Posterior vena cava (tissue), 2 donors: ENCODE measurements at regions not wholly inside any gene's neighbourhood (a gene's known extent, or its start where the extent isn't known, plus 50 kb on each side); places are given as distances from the start of the nearest gene placed in this dataset.
"Not testable (repeated sequence)": the region's sequence is repeated elsewhere in the genome, so short reads cannot be mapped to it uniquely, and the experiment has no call there.

Experiments
- DNase-seq: peaks from one replicate; pipeline ENCODE4 v3.0.0-alpha.2; 2020; ENCODE audit warnings: low spot score
- intact Hi-C, 2 donors: fragments of 100-400 bp; cut with DNase I; formaldehyde crosslinking; loops; one replicate each; pipeline versions ENCODE4 v1.14.1 to v1.14.2; 2022 to 2023
- donor health status: DM: yes; HTN: yes; CAD: no.
- donor health status: DM: yes; HTN: yes; CAD: no.

DNA sequence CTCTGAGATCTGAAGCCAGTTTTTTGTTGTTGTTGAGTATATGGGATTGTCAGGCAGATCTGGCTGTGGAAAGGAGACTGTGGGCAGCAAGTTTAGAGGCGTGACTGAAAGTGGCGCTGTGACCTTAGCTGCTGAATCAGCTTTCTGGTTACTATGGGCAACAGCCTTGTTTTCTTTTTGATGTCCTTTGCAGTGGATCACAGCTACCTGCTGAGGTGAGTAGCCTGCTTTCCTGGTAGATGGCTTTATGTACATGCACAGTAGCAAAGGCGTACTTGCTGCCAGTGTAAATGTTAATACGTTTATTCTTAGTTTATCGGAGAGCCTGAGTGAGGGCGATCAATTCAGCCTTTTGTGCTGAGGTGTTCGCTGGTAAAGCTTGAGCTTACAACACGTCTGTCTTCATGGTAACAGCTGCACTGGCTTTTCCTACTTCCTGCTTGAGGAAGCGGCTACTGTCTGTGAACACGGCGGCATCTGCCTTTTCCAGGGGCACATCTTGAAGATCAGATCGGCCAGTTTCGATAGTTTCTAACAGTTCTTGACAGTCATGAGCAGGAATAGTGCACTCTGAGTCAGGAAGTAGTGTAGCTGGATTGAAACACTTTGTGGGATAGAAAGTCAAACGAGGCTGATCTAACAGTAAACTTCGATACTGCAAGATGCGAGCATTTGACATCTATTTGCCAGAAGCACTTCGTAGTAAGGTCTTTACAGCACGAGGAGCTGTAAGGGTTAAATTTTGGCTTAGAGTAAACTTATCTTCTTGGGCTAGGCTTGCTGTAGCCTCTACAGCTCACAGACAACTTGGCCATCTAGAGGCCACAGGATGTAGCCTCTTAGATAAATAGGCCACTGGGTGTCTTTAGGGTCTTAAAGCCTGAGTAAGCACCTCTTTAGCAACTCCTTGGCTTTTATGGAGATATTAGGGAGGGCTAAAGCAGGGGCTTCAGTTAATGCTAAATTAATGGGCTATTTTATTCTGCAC lies 161.1 kb upstream of the FRG2C start:
- DNase-seq, intact Hi-C loops: not testable (repeated sequence)

DNA sequence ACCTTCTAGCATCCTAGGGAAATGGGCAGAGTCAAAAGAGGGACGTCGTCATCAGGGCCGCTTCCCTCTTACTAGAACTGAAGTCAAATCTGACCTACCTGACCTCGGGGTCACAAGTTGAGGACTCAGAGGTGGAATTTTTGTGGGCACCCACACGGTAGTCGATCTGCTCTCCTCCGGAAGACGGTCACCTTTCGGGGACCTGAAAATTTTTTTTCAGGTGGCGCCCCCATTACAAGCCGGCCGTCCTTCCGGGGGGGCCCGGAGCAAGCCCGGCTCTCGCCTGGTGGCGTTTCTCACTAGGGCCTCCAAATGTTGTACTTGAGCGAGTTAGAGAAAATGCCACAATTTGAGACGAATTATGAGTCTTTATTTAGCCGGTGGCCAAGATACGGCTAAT lies 157.5 kb upstream of the FRG2C start:
- intact Hi-C loops = no loop called here

DNA sequence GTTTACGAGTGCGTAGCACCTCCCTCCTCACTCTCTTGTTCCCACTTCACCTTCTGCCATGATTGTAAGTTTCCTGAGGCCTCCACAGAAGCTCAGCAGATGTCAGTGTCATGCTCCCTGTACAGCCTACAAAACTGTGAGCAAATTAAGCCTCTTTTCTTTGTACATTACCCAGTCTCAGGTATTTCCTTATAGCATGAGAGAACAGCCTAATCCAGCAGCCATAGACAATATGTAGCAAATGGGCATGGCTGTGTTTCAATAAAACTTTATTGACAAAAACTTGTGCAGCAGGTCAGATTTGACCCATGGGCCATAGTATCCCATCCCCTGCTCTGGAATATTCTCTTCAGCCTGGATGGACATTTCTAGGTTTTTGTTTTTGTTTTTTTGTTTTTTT lies 156.2 kb upstream of the FRG2C start:
- intact Hi-C loops, DNase-seq: not testable (repeated sequence)

More for the DNA sequence above, 157.5 kb upstream of the FRG2C start:
- no peak for DNase-seq

- intact Hi-C loops, DNase-seq: not testable (repeated sequence)
Observed at GRCh38 chr3:75527657-75528056, 136.5 kb upstream of the FRG2C start.

DNA sequence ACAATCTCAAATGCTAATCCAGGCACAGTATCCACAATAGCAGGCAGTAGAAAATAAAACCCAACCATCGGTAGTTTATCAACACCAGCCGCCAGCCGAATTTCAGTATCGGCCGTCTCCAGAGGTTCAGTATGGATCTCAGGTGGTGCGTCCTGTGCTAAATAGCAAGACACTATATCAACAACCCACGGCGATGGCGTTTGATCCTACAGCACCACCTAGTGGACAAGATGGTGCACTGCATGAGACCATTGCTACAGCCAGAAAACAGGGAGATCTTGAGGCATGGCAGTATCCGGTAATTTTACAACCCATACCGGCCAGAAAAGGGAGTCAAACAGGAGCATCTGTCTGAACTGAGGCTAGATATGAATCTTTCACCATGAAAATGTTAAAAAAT lies 112.0 kb upstream of the FRG2C start:
- DNase-seq, intact Hi-C loops: not testable (repeated sequence)

GRCh38 chr3:75564427-75564826 lies 99.7 kb upstream of the FRG2C start:
- DNase-seq, intact Hi-C loops: not testable (repeated sequence)

DNA sequence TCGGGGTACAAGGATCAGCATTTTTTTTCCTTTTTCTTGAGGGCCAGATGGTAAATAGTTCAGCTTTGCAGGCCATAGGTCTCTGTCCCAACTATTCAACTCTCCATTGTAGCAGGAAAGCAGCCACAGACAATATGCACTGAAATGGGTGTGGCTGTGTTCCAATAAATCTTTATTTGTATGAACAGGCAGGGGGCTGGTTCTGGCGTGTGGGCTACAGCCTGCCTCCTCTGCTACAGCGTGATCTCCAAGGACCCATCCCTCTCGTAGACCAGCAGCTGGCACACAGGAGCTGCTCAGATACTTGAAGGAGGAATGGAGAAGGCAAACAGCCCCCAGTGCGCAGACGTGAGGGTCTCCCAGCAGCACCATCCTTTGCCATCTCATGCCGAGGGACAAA lies 91.8 kb upstream of the FRG2C start:
- intact Hi-C loops = not testable (repeated sequence)

DNA sequence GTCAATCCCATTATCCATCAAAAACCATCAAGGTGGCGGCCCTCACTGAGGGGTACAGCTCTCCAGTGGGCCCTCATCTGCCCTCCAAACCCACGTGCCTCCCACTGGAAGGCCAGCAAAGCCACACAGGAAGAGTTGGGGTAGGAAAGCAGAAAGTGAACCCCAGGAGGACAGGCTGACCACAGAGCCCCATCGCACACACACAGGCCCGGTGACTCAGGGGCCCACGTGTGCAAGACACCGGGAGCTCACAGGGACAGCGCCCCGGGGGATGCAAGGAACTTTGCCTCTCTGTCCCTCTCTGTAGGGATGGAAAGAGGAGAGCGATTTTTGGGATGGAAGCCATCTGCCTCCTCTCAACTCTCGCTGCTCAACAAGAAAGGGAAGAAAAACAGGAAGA lies 85.0 kb upstream of the FRG2C start:
- DNase-seq, intact Hi-C loops: not testable (repeated sequence)

More for the DNA sequence above, 91.8 kb upstream of the FRG2C start:
- DNase-seq = not testable (repeated sequence)

- intact Hi-C loops = not testable (repeated sequence)
Observed at GRCh38 chr3:75579536-75579935, 84.6 kb upstream of the FRG2C start.

DNA sequence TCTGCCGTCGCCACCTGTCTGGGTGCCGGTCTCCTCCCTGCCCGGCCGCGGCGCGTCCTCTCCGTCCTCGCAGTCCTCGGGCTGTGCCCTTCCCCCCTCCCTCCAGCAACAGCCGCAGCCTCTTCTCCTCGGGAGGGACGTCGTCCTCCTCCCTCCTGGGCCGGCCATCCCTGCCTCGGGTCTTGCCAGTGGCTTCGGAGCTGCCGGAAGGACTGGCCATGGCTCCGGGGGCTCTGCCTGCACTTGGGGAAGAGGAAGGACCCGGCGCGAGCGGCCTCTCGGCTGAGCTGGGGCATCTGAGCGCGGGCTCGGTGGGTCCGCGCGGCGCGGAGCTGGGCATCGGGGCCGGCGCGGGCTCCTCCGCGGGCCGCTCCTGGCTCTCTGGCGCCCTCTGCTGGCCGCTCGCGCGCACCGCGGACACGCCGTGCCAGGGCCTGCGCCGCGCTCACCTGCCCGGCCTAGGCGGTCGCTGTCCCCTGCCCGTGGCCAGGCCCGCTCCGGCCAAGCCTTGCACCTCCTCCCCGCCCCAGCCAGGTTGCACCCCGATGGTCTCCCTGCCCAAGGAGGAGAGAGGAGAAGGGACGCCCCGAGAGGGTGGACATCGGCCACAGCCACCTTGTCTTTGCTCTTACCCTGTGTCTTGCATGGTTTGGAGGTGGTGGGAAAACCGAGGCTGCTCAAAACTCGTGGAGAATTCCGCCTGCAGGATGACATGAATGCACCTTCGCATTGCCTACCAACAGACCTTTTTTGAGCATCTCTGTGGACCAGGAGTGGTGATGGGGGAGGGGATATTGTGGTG lies 83.9 kb upstream of the FRG2C start:
- intact Hi-C loops = not testable (repeated sequence)
- DNase-seq = peak; percentile 82

More at GRCh38 chr3:75579536-75579935, 84.6 kb upstream of the FRG2C start:
- DNase-seq = not testable (repeated sequence)

- intact Hi-C loops, DNase-seq: not testable (repeated sequence)
Observed at GRCh38 chr3:75582536-75582935, 81.6 kb upstream of the FRG2C start.

GRCh38 chr3:75583116-75583515 lies 81.0 kb upstream of the FRG2C start:
- intact Hi-C loops, DNase-seq: not testable (repeated sequence)

DNA sequence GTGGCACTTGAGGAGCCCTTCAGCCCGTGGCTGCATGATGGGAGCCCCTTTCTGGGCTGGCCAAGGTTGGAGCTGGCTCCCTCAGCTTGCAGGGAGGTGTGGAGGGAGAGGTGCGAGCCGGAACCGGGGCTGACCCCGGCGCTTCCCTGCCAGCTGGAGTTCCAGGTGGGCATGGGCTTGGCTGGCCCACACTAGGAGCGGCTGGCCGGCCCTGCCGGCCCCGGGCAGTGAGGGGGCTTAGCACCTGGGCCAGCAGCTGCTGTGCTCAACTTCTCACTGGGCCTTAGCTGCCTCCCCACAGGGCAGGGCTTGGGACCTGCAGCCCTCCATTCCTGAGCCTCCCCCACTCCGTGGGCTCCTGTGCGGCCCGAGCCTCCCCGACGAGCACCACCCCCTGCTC lies 76.4 kb upstream of the FRG2C start:
- intact Hi-C loops, DNase-seq: not testable (repeated sequence)

GRCh38 chr3:75590382-75590781 lies 73.7 kb upstream of the FRG2C start:
- DNase-seq, intact Hi-C loops: not testable (repeated sequence)

GRCh38 chr3:75604286-75604934 lies 59.7 kb upstream of the FRG2C start:
- DNase-seq, intact Hi-C loops: not testable (repeated sequence)

GRCh38 chr3:75607996-75608395 lies 56.1 kb upstream of the FRG2C start:
- intact Hi-C loops = not testable (repeated sequence)

DNA sequence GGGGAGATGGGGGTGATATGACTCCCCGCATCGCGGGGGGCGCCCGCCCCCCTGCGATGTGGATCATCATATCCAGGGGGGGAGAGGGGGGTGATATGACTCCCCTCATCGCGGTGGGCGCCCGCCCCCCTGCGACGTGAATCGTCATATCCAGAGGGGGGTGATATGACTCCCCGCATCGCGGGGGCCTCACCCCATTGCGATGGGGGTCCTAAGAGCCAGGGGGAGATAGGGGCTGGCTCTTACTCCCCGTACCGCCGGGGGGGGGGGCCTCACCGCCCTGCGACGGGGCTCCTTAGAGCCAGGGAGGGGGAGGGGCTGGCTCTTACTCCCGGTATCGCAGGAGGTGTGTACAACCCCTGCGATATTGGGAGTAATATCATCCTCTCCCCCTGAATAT lies 54.5 kb upstream of the FRG2C start:
- DNase-seq, intact Hi-C loops: not testable (repeated sequence)

More at GRCh38 chr3:75607996-75608395, 56.1 kb upstream of the FRG2C start:
- not testable (repeated sequence) for DNase-seq

- no peak for DNase-seq
- intact Hi-C loops = no loop called here
Observed at GRCh38 chr3:75610773-75611172, 53.4 kb upstream of the FRG2C start.

GRCh38 chr3:75611724-75612460 lies 52.2 kb upstream of the FRG2C start:
- DNase-seq, intact Hi-C loops: not testable (repeated sequence)
